GM12873 (cell line): ENCODE measurements at regions not wholly inside any gene's neighbourhood (a gene's known extent, or its start where the extent isn't known, plus 50 kb on each side); places are given as distances from the start of the nearest gene placed in this dataset.

Experiments
- TF ChIP-seq, protein P1 (sequence below): IDR thresholded peaks from 2 replicates; pipeline ENCODE4 v1.5.1; 2012; ENCODE audit warnings: low read depth, mild to moderate bottlenecking, moderate library complexity, low read length, control low read depth; ENCODE audit not compliant: insufficient read depth; ENCODE audit errors: missing control alignments

DNA sequence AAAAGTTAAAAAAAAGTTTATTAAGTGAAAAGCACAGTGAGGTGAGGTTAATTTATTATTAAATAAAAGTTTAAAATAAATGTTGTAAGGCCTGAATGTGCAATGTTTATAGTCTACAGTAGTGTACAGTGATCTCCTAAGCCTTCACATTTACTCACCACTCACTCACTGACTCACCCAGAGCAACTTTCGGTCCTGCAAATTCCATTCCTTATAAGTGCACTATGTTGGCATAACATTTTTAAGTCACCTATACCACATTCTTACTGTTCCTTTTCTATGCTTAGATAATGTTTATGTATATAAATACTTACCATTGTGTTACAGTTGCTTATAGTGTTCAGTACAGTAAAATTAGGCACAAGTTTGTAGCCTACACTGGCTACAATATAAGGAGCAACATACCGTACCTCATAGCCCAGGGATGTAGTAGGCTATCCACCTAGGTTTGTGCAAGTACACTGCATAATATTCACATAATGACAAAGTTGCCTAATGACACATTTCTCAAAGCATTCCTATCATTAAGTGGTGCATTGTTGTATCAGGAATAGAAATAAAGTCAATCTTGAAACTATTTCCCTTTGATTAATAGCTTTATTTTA, 426.5 kb upstream of the BRINP3 start:
- TF ChIP-seq, protein P1, sequence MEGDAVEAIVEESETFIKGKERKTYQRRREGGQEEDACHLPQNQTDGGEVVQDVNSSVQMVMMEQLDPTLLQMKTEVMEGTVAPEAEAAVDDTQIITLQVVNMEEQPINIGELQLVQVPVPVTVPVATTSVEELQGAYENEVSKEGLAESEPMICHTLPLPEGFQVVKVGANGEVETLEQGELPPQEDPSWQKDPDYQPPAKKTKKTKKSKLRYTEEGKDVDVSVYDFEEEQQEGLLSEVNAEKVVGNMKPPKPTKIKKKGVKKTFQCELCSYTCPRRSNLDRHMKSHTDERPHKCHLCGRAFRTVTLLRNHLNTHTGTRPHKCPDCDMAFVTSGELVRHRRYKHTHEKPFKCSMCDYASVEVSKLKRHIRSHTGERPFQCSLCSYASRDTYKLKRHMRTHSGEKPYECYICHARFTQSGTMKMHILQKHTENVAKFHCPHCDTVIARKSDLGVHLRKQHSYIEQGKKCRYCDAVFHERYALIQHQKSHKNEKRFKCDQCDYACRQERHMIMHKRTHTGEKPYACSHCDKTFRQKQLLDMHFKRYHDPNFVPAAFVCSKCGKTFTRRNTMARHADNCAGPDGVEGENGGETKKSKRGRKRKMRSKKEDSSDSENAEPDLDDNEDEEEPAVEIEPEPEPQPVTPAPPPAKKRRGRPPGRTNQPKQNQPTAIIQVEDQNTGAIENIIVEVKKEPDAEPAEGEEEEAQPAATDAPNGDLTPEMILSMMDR = no peak

DNA sequence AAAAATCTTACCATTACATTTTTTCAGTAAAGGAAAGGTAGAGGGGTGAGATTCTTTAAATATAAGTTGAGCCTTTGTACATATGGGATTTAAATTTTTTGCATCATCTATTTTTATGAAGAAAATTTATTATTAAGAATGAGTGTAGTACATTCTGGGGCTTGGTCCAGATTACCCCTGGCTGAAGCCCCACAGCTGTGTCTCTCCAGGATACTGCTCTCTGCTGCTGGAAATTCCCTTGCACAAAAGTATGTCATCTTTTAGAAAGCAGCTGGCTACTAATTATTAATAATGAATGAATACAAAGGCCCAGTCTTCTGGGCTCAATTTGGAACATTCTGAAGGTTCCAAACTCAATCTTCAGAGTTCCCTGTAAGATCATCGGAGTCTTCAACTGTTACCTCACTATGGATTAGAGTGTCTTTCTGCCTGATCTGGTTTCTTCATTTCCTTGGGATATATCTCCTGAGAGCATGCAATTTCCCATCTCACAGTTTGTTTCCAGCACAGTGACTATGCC, 428.6 kb upstream of the BRINP3 start:
- TF ChIP-seq, protein P1 = no peak

DNA sequence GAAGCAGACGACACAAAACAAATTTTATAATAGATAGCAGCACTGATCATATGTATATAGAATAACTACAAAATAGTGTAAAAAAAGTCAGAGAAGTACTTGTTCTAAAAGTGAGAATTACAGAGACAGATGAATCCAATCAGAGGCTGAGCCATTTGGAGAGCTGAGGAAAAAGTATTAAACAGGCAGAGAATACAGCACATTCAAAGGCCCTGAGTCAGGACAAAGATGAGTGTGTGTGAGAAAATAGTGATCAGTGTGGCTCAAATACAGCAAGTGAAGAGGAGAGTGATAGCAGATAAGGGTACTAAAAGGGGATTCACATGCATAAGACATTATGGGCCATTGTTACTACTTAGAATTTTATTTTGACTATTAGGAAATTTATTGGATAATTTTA, 430.6 kb upstream of the BRINP3 start:
- TF ChIP-seq, protein P1 = no peak

DNA sequence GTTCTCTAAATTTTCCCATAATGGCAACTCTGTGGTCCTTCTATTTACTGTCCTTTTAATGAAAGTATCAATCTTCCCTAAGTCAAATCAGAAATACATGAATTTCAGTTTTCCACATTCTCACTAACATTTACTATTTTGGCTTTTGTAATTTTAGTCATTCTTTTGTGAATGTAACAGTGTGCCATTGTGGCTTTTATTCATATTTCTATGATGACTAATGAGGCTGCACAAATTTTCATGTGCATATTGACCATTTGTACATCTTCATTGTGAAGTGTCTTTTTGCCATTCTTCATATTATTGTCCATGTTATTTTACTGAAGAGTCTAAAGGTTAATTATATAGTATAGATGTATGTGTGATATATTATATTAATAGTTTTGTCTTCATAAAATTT, 431.0 kb upstream of the BRINP3 start:
- TF ChIP-seq, protein P1 = no peak

DNA sequence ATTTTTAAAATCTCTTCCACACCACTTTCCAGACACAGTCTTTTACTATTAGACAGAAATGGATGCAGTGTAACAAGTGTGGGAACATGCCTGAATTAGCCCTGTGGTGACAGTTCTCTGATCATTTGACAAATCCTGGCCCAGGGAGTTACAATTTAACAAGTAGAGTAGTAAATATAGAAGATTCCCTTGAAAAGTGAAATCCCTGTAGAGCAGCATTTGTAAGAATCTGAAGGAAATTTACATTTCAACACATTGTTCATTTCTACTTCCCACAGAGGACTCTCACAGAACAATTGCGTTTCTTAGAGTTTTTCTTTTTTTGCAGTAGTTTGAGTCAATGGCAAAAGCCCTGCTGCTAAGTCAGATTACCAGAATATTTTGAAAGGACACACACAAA, 458.3 kb upstream of the BRINP3 start:
- TF ChIP-seq, protein P1 = no peak

DNA sequence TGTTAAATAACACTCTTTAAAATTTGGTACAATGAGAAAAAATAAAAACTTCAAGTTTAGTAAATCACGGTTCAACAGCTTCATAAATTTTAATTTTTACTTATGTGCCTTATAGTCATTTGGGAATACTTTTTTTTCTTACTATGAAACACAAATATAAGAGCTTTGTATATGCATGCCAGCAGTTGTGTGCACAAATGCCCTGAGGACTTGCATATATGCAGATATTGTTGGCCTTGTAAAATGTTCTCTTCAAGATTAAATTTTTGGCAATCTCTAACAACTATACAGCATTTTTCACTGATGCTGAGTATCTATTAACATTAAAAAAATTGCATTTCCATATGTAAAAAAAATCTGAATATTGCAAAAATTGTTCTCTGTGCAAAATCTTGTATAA, 458.7 kb upstream of the BRINP3 start:
- TF ChIP-seq, protein P1 = no peak

DNA sequence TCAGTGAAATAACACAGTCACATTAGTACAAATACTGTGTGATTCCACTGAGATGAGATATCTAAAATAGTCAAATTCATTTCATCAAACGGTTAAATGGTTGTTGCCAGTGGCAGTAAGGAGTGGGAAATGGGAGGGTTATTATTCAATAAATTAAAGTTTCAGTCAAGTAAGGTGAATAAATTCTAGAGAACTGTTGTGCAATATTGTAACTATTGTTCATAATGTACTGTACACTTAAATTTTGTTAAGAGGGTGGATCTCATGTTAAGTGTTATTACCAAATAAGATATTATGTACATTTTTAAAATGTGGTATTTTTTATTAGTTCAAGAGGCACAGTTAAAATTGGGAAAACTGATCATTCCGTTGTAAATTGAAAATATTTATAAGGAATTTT, 463.3 kb upstream of the BRINP3 start:
- TF ChIP-seq, protein P1 = no peak
